H9 (cell line): ENCODE measurements at regions not wholly inside any gene's neighbourhood (a gene's known extent, or its start where the extent isn't known, plus 50 kb on each side); places are given as distances from the start of the nearest gene placed in this dataset.

Experiments
- DNase-seq: peaks from one replicate; pipeline ENCODE4 v3.0.0-alpha.2; 2017
- H2AFZ ChIP-seq: one replicate; pipeline ENCODE4 v1.6.1; 2013; ENCODE audit warnings: mild to moderate bottlenecking, low read length, control low read depth, moderate library complexity
- H2AK5ac ChIP-seq: 2 replicates; pipeline ENCODE4 v1.6.1; 2013; ENCODE audit warnings: low read length, control low read depth, mixed read lengths; ENCODE audit not compliant: insufficient read length
- H2BK120ac ChIP-seq: one replicate; pipeline ENCODE4 v1.6.1; 2013; ENCODE audit warnings: low read depth, mild to moderate bottlenecking, low read length, control low read depth, inconsistent platforms; ENCODE audit not compliant: poor library complexity, severe bottlenecking
- H2BK12ac ChIP-seq: 2 replicates; pipeline ENCODE4 v1.6.1; 2013; ENCODE audit warnings: low read length, control low read depth, mixed read lengths, low read depth; ENCODE audit not compliant: insufficient read length
- H2BK15ac ChIP-seq: 2 replicates; pipeline ENCODE4 v1.6.1; 2013; ENCODE audit warnings: low read depth, low read length, control low read depth
- H2BK20ac ChIP-seq: one replicate; pipeline ENCODE4 v1.6.1; 2013; ENCODE audit warnings: low read depth, mild to moderate bottlenecking, low read length, control low read depth, inconsistent platforms; ENCODE audit not compliant: poor library complexity, severe bottlenecking
- H2BK5ac ChIP-seq: 2 replicates; pipeline ENCODE4 v1.6.1; 2013; ENCODE audit warnings: low read length, control low read depth, mixed read lengths; ENCODE audit not compliant: insufficient read length
- H3K14ac ChIP-seq: 2 replicates; pipeline ENCODE4 v1.6.1; 2013; ENCODE audit warnings: low read length, control low read depth; ENCODE audit not compliant: insufficient read depth
- H3K18ac ChIP-seq: 2 replicates; pipeline ENCODE4 v1.6.1; 2013; ENCODE audit warnings: low read depth, mild to moderate bottlenecking, mixed read lengths, low read length, control low read depth; ENCODE audit not compliant: insufficient read length
- H3K23ac ChIP-seq: 2 replicates; pipeline ENCODE4 v1.6.1; 2013; ENCODE audit warnings: low read length, control low read depth, mixed read lengths, low read depth; ENCODE audit not compliant: insufficient read length
- H3K23me2 ChIP-seq: 2 replicates; pipeline ENCODE4 v1.6.1; 2013; ENCODE audit warnings: low read depth, mild to moderate bottlenecking, mixed read lengths, low read length, control low read depth; ENCODE audit not compliant: insufficient read length, poor library complexity, severe bottlenecking
- H3K27ac ChIP-seq: 2 replicates; pipeline ENCODE4 v1.5.1; 2013; ENCODE audit warnings: low read length, control low read depth, mixed read lengths, low read depth; ENCODE audit not compliant: insufficient read length
- H3K27me3 ChIP-seq: 2 replicates; pipeline ENCODE4 v1.6.1; 2013; ENCODE audit warnings: low read length, control low read depth, inconsistent platforms; ENCODE audit not compliant: insufficient read depth
- H3K4ac ChIP-seq: 2 replicates; pipeline ENCODE4 v1.6.1; 2013; ENCODE audit warnings: low read depth, mild to moderate bottlenecking, control low read depth, inconsistent platforms, low read length, moderate library complexity
- H3K4me1 ChIP-seq: 2 replicates; pipeline ENCODE4 v1.6.1; 2013; ENCODE audit warnings: low read length, control low read depth, inconsistent platforms; ENCODE audit not compliant: insufficient read depth
- H3K4me2 ChIP-seq: 2 replicates; pipeline ENCODE4 v1.6.1; 2013; ENCODE audit warnings: low read length, control low read depth, mixed read lengths; ENCODE audit not compliant: insufficient read length, insufficient read depth
- H3K56ac ChIP-seq: 2 replicates; pipeline ENCODE4 v1.6.1; 2013; ENCODE audit warnings: low read depth, mild to moderate bottlenecking, mixed read lengths, low read length, control low read depth; ENCODE audit not compliant: insufficient read length
- H3K79me1 ChIP-seq: 2 replicates; pipeline ENCODE4 v1.6.1; 2013; ENCODE audit warnings: low read depth, mild to moderate bottlenecking, moderate library complexity, low read length, control low read depth, inconsistent platforms; ENCODE audit not compliant: insufficient read depth, poor library complexity, severe bottlenecking
- H3K79me2 ChIP-seq: 2 replicates; pipeline ENCODE4 v1.6.1; 2013; ENCODE audit warnings: low read length, control low read depth, inconsistent platforms; ENCODE audit not compliant: insufficient read depth
- H3K9ac ChIP-seq: 2 replicates; pipeline ENCODE4 v1.6.1; 2013; ENCODE audit warnings: low read length, control low read depth, mixed read lengths; ENCODE audit not compliant: insufficient read length; ENCODE audit errors: extremely low read depth
- H3K9me3 ChIP-seq: one replicate; pipeline ENCODE4 v1.6.1; 2013; ENCODE audit warnings: low read depth, low read length, inconsistent platforms; ENCODE audit not compliant: control insufficient read depth
- H3T11ph ChIP-seq: one replicate; pipeline ENCODE4 v1.6.1; 2013; ENCODE audit warnings: mild to moderate bottlenecking, low read length, control low read depth, inconsistent platforms
- H4K20me1 ChIP-seq: one replicate; pipeline ENCODE4 v1.6.1; 2013; ENCODE audit not compliant: control insufficient read depth, insufficient read length, insufficient read depth
- H4K5ac ChIP-seq: 2 replicates; pipeline ENCODE4 v1.6.1; 2013; ENCODE audit warnings: low read depth, mild to moderate bottlenecking, mixed read lengths, low read length, control low read depth; ENCODE audit not compliant: insufficient read length
- H4K8ac ChIP-seq: replicated peaks from 2 replicates; pipeline ENCODE4 v1.6.1; 2013; ENCODE audit warnings: low read length, control low read depth, mixed read lengths, low read depth; ENCODE audit not compliant: insufficient read length
- H4K91ac ChIP-seq: 2 replicates; pipeline ENCODE4 v1.6.1; 2013; ENCODE audit warnings: low read depth, mild to moderate bottlenecking, moderate library complexity, mixed read lengths, low read length, control low read depth; ENCODE audit not compliant: insufficient read length
- H3K27ac Mint-ChIP-seq, 3 experiments: 2 replicates in 2 of 3; 3 replicates in 1 of 3; pipeline ENCODE4 v1.8.0; 2020 to 2021; ENCODE audit warnings: mixed read lengths in 3 of 3, mild to moderate bottlenecking in 1 of 3, moderate library complexity in 1 of 3
- H3K27me3 Mint-ChIP-seq: 2 replicates; pipeline ENCODE4 v1.8.0; 2021; ENCODE audit warnings: low read depth, mild to moderate bottlenecking, moderate library complexity, mixed read lengths
- H3K36me3 Mint-ChIP-seq, 3 experiments: 2 replicates in 2 of 3; 3 replicates in 1 of 3; pipeline ENCODE4 v1.8.0; 2020 to 2021; ENCODE audit warnings: low read depth in 3 of 3, mixed read lengths in 3 of 3; ENCODE audit not compliant: insufficient read depth in 1 of 3
- H3K4me1 Mint-ChIP-seq, 2 experiments: 2 replicates each; pipeline ENCODE4 v1.8.0; 2020; ENCODE audit warnings: mixed read lengths in 2 of 2
- H3K4me3 Mint-ChIP-seq, 2 experiments: 2 replicates in 1 of 2; 3 replicates in 1 of 2; pipeline ENCODE4 v1.8.0; 2020 to 2021; ENCODE audit warnings: mild to moderate bottlenecking in 2 of 2, mixed read lengths in 2 of 2, moderate library complexity in 1 of 2
- H3K9me3 Mint-ChIP-seq, 2 experiments: 2 replicates in 1 of 2; 3 replicates in 1 of 2; pipeline ENCODE4 v1.8.0; 2020; ENCODE audit warnings: mild to moderate bottlenecking in 2 of 2, mixed read lengths in 2 of 2, moderate library complexity in 1 of 2
- WGBS: extraction: QIAGEN DNeasy Blood & Tissue Kit; methylation state at CpG from one replicate; pipeline ENCODE4 v1.1.7; 2013; ENCODE audit warnings: missing lambda C conversion rate, low lambda C conversion rate, mixed read lengths; ENCODE audit not compliant: insufficient read length; ENCODE audit errors: extremely low coverage; 5-methylcytosine and 5-hydroxymethylcytosine counted together
- TF ChIP-seq, protein P1 (sequence below): fragments of 200-600 bp; sonication (generic); conservative IDR thresholded peaks from 3 replicates; pipeline ENCODE4 v1.8.0; 2021; ENCODE audit warnings: antibody characterized with exemption, mild to moderate bottlenecking

GRCh38 chr2:34239511-34239910, 640.4 kb upstream of the FAM98A start:
- Histone ChIP-seq H3K27me3 (no peaks in the 10 kb centered on the region), H4K20me1 (no peaks in the 10 kb centered on the region), H2BK20ac (no peak overlapping the region), H3K23me2 (no peaks in the 10 kb centered on the region), H3K9ac (no peak overlapping the region), H3K56ac (no peak overlapping the region), H3K4ac (no peak overlapping the region), H3K79me1 (no peaks in the 10 kb centered on the region), H3K18ac (no peak overlapping the region), H3K9me3 (no peaks in the 10 kb centered on the region), H2BK120ac (no peak overlapping the region), H3K79me2 (no peaks in the 10 kb centered on the region), H3T11ph (no peak overlapping the region), H4K5ac (no peak overlapping the region), H2BK15ac (no peak overlapping the region), H3K27ac (no peak overlapping the region), H2BK12ac (no peak overlapping the region), H4K8ac (no peak overlapping the region), H3K23ac (no peak overlapping the region), H3K14ac (no peak overlapping the region), H4K91ac (no peak overlapping the region), H2BK5ac (no peak overlapping the region), H2AK5ac (no peak overlapping the region), H3K4me1 (no peaks in the 10 kb centered on the region), H2AFZ (no peak overlapping the region), H3K4me2 (no peak overlapping the region)
- Mint-ChIP-seq H3K27me3 (peaks cover 5% of the 10 kb centered on the region; the same call in 1 of the 2 replicates), H3K36me3 (peaks cover 6 to 27% (median 15%) of the 10 kb centered on the region in 3 experiments), H3K9me3 (peaks cover 21 to 23% of the 10 kb centered on the region in 2 experiments), H3K4me3 (no peak overlapping the region), H3K4me1 (peaks cover 11% of the 10 kb centered on the region in 2 experiments), H3K27ac (no peak overlapping the region)
- TF ChIP-seq, protein P1, sequence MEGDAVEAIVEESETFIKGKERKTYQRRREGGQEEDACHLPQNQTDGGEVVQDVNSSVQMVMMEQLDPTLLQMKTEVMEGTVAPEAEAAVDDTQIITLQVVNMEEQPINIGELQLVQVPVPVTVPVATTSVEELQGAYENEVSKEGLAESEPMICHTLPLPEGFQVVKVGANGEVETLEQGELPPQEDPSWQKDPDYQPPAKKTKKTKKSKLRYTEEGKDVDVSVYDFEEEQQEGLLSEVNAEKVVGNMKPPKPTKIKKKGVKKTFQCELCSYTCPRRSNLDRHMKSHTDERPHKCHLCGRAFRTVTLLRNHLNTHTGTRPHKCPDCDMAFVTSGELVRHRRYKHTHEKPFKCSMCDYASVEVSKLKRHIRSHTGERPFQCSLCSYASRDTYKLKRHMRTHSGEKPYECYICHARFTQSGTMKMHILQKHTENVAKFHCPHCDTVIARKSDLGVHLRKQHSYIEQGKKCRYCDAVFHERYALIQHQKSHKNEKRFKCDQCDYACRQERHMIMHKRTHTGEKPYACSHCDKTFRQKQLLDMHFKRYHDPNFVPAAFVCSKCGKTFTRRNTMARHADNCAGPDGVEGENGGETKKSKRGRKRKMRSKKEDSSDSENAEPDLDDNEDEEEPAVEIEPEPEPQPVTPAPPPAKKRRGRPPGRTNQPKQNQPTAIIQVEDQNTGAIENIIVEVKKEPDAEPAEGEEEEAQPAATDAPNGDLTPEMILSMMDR: no peak
- no peak for DNase-seq
- WGBS: no CpG with 5 or more reads among the region's 1 CpG
